ENCODE measurements at regions not wholly inside any gene's neighbourhood (a gene's known extent, or its start where the extent isn't known, plus 50 kb on each side); places are given as distances from the start of the nearest gene placed in this dataset.

DNA sequence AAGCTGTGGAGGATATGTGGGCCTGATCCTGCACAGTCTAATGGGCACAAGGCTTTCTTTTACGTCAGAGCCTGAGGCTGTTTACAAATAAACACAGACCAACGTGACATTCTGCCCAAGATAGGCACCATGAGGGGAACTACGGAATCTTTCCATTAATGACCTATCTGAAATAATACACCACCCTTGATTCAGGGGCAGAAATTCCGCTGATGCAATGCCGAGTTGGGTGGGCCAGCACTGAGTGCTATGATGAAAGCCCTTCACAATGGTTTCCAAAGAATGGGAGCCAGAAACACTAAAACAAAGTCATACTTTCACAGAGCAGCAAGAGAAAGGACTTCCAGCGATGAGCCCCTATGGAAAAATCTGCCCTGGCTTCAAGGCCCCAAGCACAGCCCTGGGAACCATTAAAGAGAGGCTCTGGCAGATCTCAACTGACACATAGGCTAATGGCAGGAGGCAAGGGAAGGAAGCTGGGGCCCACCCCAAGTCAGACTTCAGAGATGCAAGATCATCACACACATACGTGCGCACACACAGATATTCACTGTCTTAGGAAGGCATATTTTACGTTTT is 72.2 kb upstream of the DLX6 start:
- Histone ChIP-seq H4K91ac (ENCODE audit: insufficient read length, low read depth, low read length) (no peak overlapping the region), H3T11ph (ENCODE audit: low read length) (no peak overlapping the region), H2BK20ac (ENCODE audit: low read depth, low read length, poor library complexity, severe bottlenecking) (no peak overlapping the region), H2AFZ (ENCODE audit: low read length) (no peak overlapping the region), H2BK15ac (ENCODE audit: low read depth, low read length) (no peak overlapping the region), H3K23ac (ENCODE audit: insufficient read length, low read depth, low read length) (no peak overlapping the region), H3K27me3 (ENCODE audit: insufficient read depth, low read length) (no peaks in the 10 kb centered on the region), H3K9ac (ENCODE audit: extremely low read depth, insufficient read length, low read length) (no peak overlapping the region), H4K8ac (replicated peaks; ENCODE audit: insufficient read length, low read depth, low read length) (no peak overlapping the region), H3K4me2 (ENCODE audit: insufficient read depth, insufficient read length, low read length) (no peak overlapping the region), H3K79me2 (ENCODE audit: insufficient read depth, low read length) (no peaks in the 10 kb centered on the region), H2BK5ac (ENCODE audit: insufficient read length, low read length) (no peak overlapping the region), H3K79me1 (ENCODE audit: insufficient read depth, low read depth, low read length, poor library complexity, severe bottlenecking) (no peaks in the 10 kb centered on the region), H3K14ac (ENCODE audit: insufficient read depth, low read length) (no peak overlapping the region), H2BK120ac (ENCODE audit: low read depth, low read length, poor library complexity, severe bottlenecking) (no peak overlapping the region), H4K20me1 (ENCODE audit: control insufficient read depth, insufficient read depth, insufficient read length) (no peaks in the 10 kb centered on the region), H3K9me3 (ENCODE audit: control insufficient read depth, low read depth, low read length) (no peaks in the 10 kb centered on the region), H3K56ac (ENCODE audit: insufficient read length, low read depth, low read length) (no peak overlapping the region), H4K5ac (ENCODE audit: insufficient read length, low read depth, low read length) (no peak overlapping the region), H2BK12ac (ENCODE audit: insufficient read length, low read depth, low read length) (no peak overlapping the region), H3K18ac (ENCODE audit: insufficient read length, low read depth, low read length) (no peak overlapping the region), H3K27ac (ENCODE audit: insufficient read length, low read depth, low read length) (no peak overlapping the region), H2AK5ac (ENCODE audit: insufficient read length, low read length) (no peak overlapping the region), H3K4me1 (ENCODE audit: insufficient read depth, low read length) (no peaks in the 10 kb centered on the region), H3K23me2 (ENCODE audit: insufficient read length, low read depth, low read length, poor library complexity, severe bottlenecking) (no peaks in the 10 kb centered on the region), H3K4ac (ENCODE audit: low read depth, low read length) (no peak overlapping the region)
- no peak for TF ChIP-seq CTCF (conservative IDR thresholded peaks at IDR 0.05)
- Mint-ChIP-seq H3K9me3 (no peaks in the 10 kb centered on the region), H3K36me3 (ENCODE audit: insufficient read depth in 1 of 3, low read depth in 3 of 3) (no peaks in the 10 kb centered on the region), H3K27me3 (ENCODE audit: low read depth) (peaks cover 4% of the 10 kb centered on the region), H3K27ac (no peak overlapping the region; a peak in 1 of 7 replicates), H3K4me3 (no peak overlapping the region), H3K4me1 (0 out of 4 replicates have a peak, but pooled peaks cover 0 to 3% of the 10 kb centered on the region in 2 experiments)
- DNase-seq: no peak
- whole genome bisulfite sequencing (ENCODE audit: extremely low coverage, insufficient read length, low lambda C conversion rate): no CpG with 5 or more reads among the region's 9 CpGs
